Prostate gland (tissue), 2 donors: ENCODE measurements at regions not wholly inside any gene's neighbourhood (a gene's known extent, or its start where the extent isn't known, plus 50 kb on each side); places are given as distances from the start of the nearest gene placed in this dataset.
"Not testable (repeated sequence)": the region's sequence is repeated elsewhere in the genome, so short reads cannot be mapped to it uniquely, and the experiment has no call there.

Source experiments
- DNase-seq: peaks from one replicate; pipeline ENCODE4 v3.0.0-alpha.2; 2019; ENCODE audit warnings: low spot score
- H3K27ac ChIP-seq, 2 donors: fragments of 200-600 bp; sonication (generic); 2 replicates each; pipeline ENCODE4 v1.5.1; 2017 to 2019
- H3K27me3 ChIP-seq: fragments of 200-600 bp; sonication (generic); replicated peaks from 2 replicates; pipeline ENCODE4 v1.5.1; 2019; ENCODE audit not compliant: insufficient read depth
- H3K36me3 ChIP-seq, 2 donors: fragments of 200-600 bp; sonication (generic); 1 replicate in 1 of 2; 2 replicates in 1 of 2; pipeline versions ENCODE4 v1.5.1 to v1.8.1; 2017 to 2019
- H3K4me1 ChIP-seq: fragments of 200-600 bp; sonication (generic); replicated peaks from 2 replicates; pipeline ENCODE4 v1.5.1; 2019
- H3K4me3 ChIP-seq, 2 donors: fragments of 200-600 bp; sonication (generic); 2 replicates each; pipeline ENCODE4 v1.5.1; 2017 to 2019
- H3K9me3 ChIP-seq: fragments of 200-600 bp; sonication (generic); 2 replicates; pipeline ENCODE4 v1.5.1; 2017
- POLR2A ChIP-seq: fragments of 450-650 bp; IDR thresholded peaks from one replicate; pipeline ENCODE4 v1.6.1; 2016; ENCODE audit warnings: antibody characterized with exemption, mild to moderate bottlenecking
- POLR2AphosphoS5 ChIP-seq: sonication (generic); formaldehyde crosslinking; IDR thresholded peaks from one replicate; pipeline ENCODE4 v1.6.1; 2017; ENCODE audit warnings: antibody characterized with exemption
- WGBS: methylation state at CpG from one replicate; pipeline ENCODE4 v1.1.5; 2018; 5-methylcytosine and 5-hydroxymethylcytosine counted together
- intact Hi-C: fragments of 100-400 bp; cut with DNase I; formaldehyde crosslinking; loops from one replicate; pipeline ENCODE4 v1.14.2; 2022
- TF ChIP-seq, protein P1 (sequence below), 4 experiments: fragments of 200-600 bp in 2 of 4; fragments of 450-650 bp in 2 of 4; sonication (generic) in 2 of 4; IDR thresholded peaks; 1 replicate in 3 of 4; 2 replicates in 1 of 4; pipeline ENCODE4 v1.5.1; 2016 to 2019; ENCODE audit warnings: antibody characterized with exemption in 4 of 4, mild to moderate bottlenecking in 2 of 4, moderate library complexity in 2 of 4

DNA sequence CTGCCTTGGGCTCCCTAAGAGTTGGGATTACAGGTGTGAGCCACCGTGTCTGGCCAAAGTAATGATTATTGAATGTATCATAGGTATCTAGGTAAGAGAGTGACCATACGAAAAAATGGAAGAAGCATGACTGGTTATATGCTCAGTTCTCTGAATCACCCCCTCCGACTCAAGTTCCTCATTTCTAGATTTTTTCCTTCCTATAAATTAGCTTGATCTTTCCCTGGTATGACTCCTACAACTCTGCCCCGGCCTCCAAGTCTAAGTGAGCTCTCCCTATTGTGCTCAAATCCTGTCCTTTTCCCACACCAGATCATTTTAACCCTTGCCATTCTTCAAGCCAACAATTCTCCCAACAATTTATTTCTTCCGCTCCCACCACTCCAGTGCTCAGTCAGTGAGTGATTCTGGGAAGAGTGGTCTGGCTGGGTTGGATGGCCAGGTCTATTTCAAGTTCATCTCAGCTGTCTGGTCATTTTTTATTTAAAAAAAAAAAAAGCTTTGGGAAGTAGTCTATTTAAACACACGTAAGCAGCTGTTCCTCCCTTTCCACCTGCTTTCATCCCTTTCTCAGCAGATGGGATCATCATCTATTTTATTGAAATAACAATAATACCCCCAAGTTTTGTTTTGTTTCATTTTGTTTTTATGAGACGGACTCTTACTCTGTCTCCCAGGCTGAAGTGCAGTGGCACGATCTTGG is 120.2 kb upstream of the HS3ST2 start:
- DNase-seq: no peak
- Histone ChIP-seq H3K27me3 (no peaks in the 10 kb centered on the region), H3K4me1 (no peaks in the 10 kb centered on the region), H3K36me3 (no peaks in the 10 kb centered on the region), H3K4me3 (no peak overlapping the region), H3K9me3 (no peaks in the 10 kb centered on the region), H3K27ac (peak overlapping the region; percentile 17 to 56)
- intact Hi-C loops: no loop called here
- WGBS: 77% methylated on average over 8 of the region's 8 CpGs
- no peak for TF ChIP-seq POLR2AphosphoS5
- no peak for TF ChIP-seq POLR2A
- TF ChIP-seq, protein P1, sequence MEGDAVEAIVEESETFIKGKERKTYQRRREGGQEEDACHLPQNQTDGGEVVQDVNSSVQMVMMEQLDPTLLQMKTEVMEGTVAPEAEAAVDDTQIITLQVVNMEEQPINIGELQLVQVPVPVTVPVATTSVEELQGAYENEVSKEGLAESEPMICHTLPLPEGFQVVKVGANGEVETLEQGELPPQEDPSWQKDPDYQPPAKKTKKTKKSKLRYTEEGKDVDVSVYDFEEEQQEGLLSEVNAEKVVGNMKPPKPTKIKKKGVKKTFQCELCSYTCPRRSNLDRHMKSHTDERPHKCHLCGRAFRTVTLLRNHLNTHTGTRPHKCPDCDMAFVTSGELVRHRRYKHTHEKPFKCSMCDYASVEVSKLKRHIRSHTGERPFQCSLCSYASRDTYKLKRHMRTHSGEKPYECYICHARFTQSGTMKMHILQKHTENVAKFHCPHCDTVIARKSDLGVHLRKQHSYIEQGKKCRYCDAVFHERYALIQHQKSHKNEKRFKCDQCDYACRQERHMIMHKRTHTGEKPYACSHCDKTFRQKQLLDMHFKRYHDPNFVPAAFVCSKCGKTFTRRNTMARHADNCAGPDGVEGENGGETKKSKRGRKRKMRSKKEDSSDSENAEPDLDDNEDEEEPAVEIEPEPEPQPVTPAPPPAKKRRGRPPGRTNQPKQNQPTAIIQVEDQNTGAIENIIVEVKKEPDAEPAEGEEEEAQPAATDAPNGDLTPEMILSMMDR (IDR thresholded peaks at IDR 0.05): no peak

DNA sequence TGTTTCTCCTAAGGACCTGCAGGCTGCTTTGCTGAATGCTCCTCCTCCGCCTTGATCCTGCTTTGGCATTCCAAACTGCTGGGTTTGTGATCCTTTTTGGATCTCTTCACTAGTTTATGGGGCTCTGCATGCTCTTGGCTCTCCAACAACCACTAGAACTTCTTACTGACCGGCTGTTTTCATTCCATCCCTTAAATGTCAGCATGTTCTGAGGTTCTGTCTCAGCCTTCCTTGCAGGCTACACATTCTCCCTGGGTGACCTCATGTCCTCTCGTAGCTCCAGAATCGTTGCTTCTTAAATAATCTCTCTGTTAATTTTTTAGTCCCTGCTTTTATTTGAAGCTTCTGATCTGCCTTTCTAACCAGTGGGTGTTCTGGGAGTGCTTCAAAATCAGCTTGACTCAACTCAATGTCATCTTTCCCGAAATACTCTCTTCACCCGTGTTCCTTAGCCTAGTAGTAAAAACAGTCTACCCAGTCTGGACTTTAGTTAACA is 119.0 kb upstream of the HS3ST2 start:
- Histone ChIP-seq H3K4me1 (no peaks in the 10 kb centered on the region), H3K27me3 (no peaks in the 10 kb centered on the region), H3K4me3 (no peak overlapping the region), H3K9me3 (no peaks in the 10 kb centered on the region), H3K27ac (peak overlapping the region; percentile 47 to 56), H3K36me3 (no peaks in the 10 kb centered on the region)
- intact Hi-C loops: loop anchor here (5.0 kb wide), 2 partner anchors 1113 to 1128 kb away; no protein-coding TSS in a partner anchor
- TF ChIP-seq POLR2A (no peak), POLR2AphosphoS5 (peak; percentile 78)
- TF ChIP-seq, protein P1 (IDR thresholded peaks at IDR 0.05): no peak
- WGBS: 43% methylated on average over 6 of the region's 6 CpGs
- DNase-seq: no peak

GRCh38 chr16:22695773-22696172 is 118.2 kb upstream of the HS3ST2 start:
- not testable (repeated sequence) for H3K9me3 ChIP-seq
- intact Hi-C loops: loop anchor here (5.0 kb wide), 2 partner anchors 1113 to 1128 kb away; no protein-coding TSS in a partner anchor
- H3K27ac ChIP-seq: peak overlapping the region; percentile 47 to 56

GRCh38 chr16:22699356-22699755 is 114.6 kb upstream of the HS3ST2 start:
- Histone ChIP-seq H3K27me3 (no peaks in the 10 kb centered on the region), H3K4me1 (no peaks in the 10 kb centered on the region), H3K4me3 (no peak overlapping the region), H3K36me3 (no peaks in the 10 kb centered on the region), H3K9me3 (no peaks in the 10 kb centered on the region), H3K27ac (no peak overlapping the region)
- DNase-seq: no peak
- 94% methylated on average over 5 of the region's 5 CpGs for WGBS
- TF ChIP-seq, protein P1 (IDR thresholded peaks at IDR 0.05): no peak
- TF ChIP-seq POLR2A (no peak), POLR2AphosphoS5 (no peak)
- intact Hi-C loops: loop anchor here (5.0 kb wide), 2 partner anchors 1117 to 1132 kb away; no protein-coding TSS in a partner anchor

More at GRCh38 chr16:22695773-22696172, 118.2 kb upstream of the HS3ST2 start:
- DNase-seq, H3K36me3 ChIP-seq, H3K4me3 ChIP-seq, H3K4me1 ChIP-seq, H3K27me3 ChIP-seq: not testable (repeated sequence)
- 98% methylated on average over 7 of the region's 7 CpGs for WGBS

GRCh38 chr16:22705799-22706198 is 108.2 kb upstream of the HS3ST2 start:
- Histone ChIP-seq H3K4me1 (no peaks in the 10 kb centered on the region), H3K9me3 (no peaks in the 10 kb centered on the region), H3K4me3 (no peak overlapping the region), H3K27ac (no peak overlapping the region), H3K27me3 (no peaks in the 10 kb centered on the region), H3K36me3 (no peaks in the 10 kb centered on the region)
- WGBS: 42% methylated on average over 3 of the region's 3 CpGs
- TF ChIP-seq POLR2AphosphoS5 (no peak), POLR2A (no peak)
- TF ChIP-seq, protein P1 (IDR thresholded peaks at IDR 0.05): no peak
- DNase-seq: no peak
- intact Hi-C loops: no loop called here
